Tibial nerve (tissue), 4 donors: ENCODE measurements at regions not wholly inside any gene's neighbourhood (a gene's known extent, or its start where the extent isn't known, plus 50 kb on each side); places are given as distances from the start of the nearest gene placed in this dataset.

Experiments used
- EP300 ChIP-seq, 2 donors: sonication (generic); formaldehyde crosslinking; IDR thresholded peaks; one replicate each; pipeline ENCODE4 v1.6.1; 2017; ENCODE audit warnings: antibody characterized with exemption in 2 of 2, mild to moderate bottlenecking in 1 of 2
- POLR2A ChIP-seq, 2 donors: fragments of 450-650 bp; IDR thresholded peaks; one replicate each; pipeline ENCODE4 v1.6.1; 2017; ENCODE audit warnings: antibody characterized with exemption in 2 of 2, mild to moderate bottlenecking in 2 of 2, moderate library complexity in 2 of 2
- TF ChIP-seq, protein P1 (sequence below), 5 experiments: fragments of 200-600 bp in 3 of 5; fragments of 450-650 bp in 2 of 5; sonication (generic) in 3 of 5; IDR thresholded peaks; one replicate each; pipeline ENCODE4 v1.5.1; 2016 to 2019; ENCODE audit warnings: antibody characterized with exemption in 5 of 5, mild to moderate bottlenecking in 3 of 5, moderate library complexity in 2 of 5

DNA sequence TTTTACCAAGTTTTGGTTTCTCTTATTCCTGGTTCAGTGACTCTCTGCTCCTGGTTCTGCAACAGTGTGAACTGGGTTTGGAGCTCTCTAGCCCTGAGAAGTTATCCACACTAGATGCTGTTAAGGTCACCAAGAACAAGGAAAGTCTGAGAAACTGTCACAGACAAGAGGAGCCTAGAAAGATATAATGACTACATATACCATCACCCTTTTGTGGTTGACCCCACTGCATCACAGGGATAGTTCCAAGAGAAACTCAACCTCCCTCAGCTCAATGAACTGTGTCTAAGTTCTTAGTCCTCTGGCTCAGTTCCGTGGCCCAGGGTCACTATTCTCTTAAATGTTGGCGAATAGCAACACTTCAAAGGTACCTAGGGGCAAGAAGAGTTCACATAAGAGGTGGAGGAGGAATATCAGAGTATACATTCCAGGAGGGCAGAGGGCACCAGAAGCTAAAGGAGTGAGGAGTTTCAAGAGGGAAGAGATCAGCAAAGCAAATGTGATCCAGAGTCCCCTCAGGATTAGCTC is 171.5 kb downstream of the BUB3 start:
- TF ChIP-seq POLR2A (IDR thresholded peaks at IDR 0.05) (no peak), EP300 (IDR thresholded peaks at IDR 0.05) (no peak)
- TF ChIP-seq, protein P1, sequence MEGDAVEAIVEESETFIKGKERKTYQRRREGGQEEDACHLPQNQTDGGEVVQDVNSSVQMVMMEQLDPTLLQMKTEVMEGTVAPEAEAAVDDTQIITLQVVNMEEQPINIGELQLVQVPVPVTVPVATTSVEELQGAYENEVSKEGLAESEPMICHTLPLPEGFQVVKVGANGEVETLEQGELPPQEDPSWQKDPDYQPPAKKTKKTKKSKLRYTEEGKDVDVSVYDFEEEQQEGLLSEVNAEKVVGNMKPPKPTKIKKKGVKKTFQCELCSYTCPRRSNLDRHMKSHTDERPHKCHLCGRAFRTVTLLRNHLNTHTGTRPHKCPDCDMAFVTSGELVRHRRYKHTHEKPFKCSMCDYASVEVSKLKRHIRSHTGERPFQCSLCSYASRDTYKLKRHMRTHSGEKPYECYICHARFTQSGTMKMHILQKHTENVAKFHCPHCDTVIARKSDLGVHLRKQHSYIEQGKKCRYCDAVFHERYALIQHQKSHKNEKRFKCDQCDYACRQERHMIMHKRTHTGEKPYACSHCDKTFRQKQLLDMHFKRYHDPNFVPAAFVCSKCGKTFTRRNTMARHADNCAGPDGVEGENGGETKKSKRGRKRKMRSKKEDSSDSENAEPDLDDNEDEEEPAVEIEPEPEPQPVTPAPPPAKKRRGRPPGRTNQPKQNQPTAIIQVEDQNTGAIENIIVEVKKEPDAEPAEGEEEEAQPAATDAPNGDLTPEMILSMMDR (IDR thresholded peaks at IDR 0.05), result no peak
